Body of pancreas (tissue), 4 donors: ENCODE measurements at regions not wholly inside any gene's neighbourhood (a gene's known extent, or its start where the extent isn't known, plus 50 kb on each side); places are given as distances from the start of the nearest gene placed in this dataset.

Source experiments
- POLR2A ChIP-seq, 3 donors: fragments of 450-650 bp; IDR thresholded peaks; one replicate each; pipeline ENCODE4 v1.6.1; 2016; ENCODE audit warnings: antibody characterized with exemption in 3 of 3, mild to moderate bottlenecking in 2 of 3
- TF ChIP-seq, protein P1 (sequence below), 7 experiments: fragments of 450-650 bp in 4 of 7; fragments of 200-600 bp in 3 of 7; sonication (generic) in 3 of 7; IDR thresholded peaks; one replicate each; pipeline ENCODE4 v1.5.1; 2016 to 2019; ENCODE audit warnings: antibody characterized with exemption in 7 of 7

DNA sequence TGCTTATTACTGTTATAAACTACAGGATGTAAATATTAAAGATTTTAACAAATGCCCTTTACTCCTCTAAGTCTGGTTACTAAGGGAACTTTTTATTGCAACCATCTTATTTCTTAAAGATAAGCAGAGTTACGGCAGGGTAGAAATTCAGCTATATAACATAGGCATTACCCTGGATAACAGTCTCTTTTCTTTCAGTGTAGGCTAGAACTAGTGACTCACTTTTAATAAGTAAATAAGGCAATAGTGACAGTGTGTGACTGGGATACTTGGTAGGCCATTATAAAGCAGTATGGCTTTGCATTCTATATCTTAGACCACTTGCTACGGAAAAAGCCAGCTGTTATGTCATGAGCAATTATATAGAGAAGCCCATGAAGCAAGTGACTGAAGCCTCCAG lies 1041.0 kb upstream of the NRXN1 start:
- no peak for TF ChIP-seq POLR2A (IDR thresholded peaks at IDR 0.05)
- TF ChIP-seq, protein P1, sequence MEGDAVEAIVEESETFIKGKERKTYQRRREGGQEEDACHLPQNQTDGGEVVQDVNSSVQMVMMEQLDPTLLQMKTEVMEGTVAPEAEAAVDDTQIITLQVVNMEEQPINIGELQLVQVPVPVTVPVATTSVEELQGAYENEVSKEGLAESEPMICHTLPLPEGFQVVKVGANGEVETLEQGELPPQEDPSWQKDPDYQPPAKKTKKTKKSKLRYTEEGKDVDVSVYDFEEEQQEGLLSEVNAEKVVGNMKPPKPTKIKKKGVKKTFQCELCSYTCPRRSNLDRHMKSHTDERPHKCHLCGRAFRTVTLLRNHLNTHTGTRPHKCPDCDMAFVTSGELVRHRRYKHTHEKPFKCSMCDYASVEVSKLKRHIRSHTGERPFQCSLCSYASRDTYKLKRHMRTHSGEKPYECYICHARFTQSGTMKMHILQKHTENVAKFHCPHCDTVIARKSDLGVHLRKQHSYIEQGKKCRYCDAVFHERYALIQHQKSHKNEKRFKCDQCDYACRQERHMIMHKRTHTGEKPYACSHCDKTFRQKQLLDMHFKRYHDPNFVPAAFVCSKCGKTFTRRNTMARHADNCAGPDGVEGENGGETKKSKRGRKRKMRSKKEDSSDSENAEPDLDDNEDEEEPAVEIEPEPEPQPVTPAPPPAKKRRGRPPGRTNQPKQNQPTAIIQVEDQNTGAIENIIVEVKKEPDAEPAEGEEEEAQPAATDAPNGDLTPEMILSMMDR (IDR thresholded peaks at IDR 0.05): no peak
